HG03354 (cell line): ENCODE measurements at regions not wholly inside any gene's neighbourhood (a gene's known extent, or its start where the extent isn't known, plus 50 kb on each side); places are given as distances from the start of the nearest gene placed in this dataset.
"Not testable (repeated sequence)": the region's sequence is repeated elsewhere in the genome, so short reads cannot be mapped to it uniquely, and the experiment has no call there.

Experiments used
- ATAC-seq: cut with Tn5 transposase; IDR thresholded peaks from one replicate; pipeline ENCODE4 v1.9.1; 2021; ENCODE audit warnings: mild to moderate bottlenecking; ENCODE audit not compliant: unreplicated experiment, poor library complexity, severe bottlenecking

DNA sequence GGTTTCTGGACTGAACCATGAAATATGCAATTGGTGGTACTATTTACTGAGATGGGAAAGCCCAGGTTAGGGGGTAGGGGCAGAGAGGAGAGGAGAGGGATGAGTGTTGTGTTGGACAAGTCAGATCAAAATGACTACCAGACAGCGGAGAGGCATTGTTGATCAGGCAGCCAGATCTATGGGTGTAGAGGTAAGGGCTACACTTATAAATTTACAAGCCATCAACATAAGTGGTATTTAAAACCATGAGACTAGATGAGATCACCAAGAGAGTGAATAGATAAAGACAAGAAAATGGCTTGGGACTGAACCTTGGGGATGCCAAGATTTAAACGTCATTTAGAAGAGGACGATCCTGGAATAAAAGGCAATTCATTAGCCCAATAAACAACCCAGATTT, 123.4 kb downstream of the NXPE2 start:
- no peak for ATAC-seq

DNA sequence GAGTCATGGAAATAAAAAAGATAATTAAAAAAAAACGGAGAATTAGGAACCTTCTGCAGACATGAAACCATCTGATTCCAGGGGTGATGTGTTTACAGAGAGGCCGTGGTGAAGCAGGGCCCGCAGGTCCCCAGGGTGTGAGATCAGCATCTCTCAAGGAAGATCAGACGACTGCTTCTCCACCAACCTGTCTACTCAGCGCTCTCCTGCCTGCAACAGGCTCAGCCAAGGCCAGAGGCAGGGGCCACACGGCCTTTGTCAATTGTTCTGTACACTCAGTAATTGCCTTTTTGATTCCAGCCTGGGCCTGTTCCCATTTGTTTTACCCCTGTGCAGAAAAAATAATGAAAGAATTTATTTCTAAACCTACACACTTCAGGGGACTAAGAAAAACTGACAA, 124.6 kb downstream of the NXPE2 start:
- no peak for ATAC-seq

DNA sequence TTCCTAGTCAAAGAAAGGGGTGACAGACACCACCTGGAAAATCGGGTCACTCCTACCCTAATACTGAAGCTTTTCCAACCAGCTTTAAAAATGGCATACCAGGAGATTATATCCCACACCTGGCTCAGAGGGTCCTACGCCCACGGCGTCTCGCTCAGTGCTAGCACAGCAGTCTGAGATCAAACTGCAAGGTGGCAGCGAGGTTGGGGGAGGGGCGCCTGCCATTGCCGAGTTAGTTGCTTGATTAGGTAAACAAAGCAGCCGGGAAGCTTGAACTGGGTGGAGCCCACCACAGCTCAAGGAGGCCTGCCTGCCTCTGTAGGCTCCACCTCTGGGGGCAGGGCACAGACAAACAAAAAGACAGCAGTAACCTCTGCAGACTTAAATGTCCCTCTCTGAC, 127.1 kb downstream of the NXPE2 start:
- ATAC-seq = not testable (repeated sequence)

DNA sequence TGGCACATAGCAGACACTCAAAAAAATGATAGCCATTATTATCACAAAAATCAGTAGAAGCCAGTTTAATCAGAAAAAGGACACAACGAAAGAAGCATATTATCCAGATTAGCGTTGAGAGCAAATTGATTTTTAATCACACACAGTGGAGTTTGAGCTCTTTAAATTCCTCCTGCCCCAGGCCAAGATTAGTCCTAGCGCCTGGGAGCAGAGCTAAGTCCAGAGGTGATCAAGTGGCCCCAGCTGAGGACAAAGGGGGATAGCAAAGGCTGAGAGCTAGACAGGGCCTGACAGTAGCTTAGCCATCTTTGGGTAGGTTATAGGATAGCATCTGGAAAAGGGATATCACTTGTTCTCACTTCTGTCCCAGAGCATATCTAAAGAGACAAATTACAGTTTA, 133.6 kb downstream of the NXPE2 start:
- ATAC-seq = no peak

DNA sequence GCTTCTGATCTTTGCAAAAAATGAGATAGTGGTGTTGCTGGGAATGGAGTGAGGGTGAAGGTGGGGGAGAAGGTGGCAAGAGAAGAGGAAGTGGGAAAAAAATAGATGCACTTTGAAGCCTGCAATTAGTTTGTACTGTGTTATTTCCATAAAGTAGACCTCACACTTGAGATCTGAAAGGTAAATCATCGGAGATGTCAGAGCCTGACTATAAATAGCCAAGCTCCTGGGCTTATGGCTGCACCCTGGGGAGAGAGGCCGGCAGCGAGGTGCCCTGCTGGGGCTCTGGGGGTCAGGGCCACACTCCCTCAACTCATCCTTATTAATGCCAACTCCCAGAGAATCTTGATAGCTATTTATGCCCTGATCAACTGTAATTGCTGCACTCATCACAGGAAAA, 134.4 kb downstream of the NXPE2 start:
- no peak for ATAC-seq

DNA sequence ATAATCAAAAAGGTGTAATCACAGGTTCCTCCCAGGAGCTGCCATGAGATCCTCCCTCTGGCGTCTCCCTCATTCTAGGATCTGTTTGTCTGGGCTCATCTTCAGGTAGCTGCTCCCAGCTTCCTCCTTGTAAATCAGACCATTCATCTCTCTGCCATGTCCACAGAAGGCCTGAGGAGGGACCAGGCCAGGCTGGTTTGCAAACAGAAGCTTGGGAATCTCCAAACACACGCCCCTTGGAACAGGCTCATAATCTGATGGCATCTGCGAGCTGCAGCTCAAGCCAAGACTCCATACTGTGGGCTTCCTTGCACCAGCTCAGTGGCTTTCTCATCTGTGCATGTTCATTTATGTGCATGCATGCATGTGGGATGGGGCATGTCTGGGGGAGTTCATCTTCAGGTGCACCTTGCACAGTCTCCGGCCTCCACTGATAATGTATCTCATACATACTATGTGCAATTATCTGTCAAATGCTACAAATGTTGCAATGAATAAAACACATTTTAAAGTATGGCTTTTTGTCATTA, 134.9 kb downstream of the NXPE2 start:
- ATAC-seq = no peak

DNA sequence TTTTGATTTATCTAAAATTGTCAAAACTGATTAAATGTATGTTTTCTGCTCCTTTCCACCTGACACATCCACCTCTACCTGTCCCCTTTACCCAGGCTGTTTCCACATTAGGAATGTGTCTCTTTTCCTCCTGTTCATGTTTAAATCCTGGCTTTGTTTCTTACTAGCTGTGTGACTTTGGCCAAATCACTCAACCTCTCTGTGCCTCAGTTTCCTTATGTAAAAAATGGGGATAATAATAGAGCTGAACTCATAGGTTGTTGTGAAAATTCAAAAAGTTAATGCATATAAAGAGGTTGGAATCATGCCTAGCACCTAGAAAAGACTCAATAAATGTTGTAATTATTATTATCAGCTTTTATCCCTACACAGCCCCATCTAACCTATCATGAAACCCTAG, 136.8 kb downstream of the NXPE2 start:
- no peak for ATAC-seq

DNA sequence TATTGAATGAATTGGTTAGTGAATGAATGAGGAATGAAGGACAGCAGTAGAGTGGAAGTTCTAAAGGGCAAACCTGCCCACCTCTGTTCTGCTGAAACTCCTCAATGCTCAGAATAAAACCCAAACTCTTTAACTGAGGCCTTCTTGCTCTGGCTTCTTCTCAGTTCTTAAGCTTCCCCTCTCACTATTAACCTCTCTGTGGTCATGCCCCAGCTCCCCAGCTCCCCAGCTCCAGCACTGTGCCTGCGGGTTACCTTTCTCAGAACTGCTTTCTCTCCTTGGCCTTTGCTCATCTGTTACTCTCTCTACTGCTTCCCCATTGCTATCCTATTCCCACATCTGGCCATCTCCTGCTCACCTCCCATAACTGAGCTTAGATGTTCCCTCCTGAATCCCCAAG, 137.4 kb downstream of the NXPE2 start:
- no peak for ATAC-seq

DNA sequence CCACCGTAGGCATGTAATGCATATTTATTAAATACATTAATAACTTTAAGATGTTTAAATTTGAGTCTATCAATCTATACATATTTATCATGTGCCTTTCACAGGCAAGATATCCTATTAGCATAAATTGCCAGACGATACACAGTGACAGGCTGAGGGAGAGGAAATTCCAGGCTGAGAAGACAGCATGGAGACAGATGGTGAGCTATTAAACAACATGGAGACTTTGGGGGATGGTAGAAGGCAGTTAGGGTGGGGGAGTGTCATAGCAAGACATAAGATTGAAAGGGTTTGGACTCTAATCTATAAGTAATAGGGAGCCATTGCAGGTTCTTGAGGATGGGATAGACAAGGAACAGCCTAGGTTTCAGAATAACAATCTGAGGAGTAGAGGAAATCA, 138.5 kb downstream of the NXPE2 start:
- no peak for ATAC-seq

DNA sequence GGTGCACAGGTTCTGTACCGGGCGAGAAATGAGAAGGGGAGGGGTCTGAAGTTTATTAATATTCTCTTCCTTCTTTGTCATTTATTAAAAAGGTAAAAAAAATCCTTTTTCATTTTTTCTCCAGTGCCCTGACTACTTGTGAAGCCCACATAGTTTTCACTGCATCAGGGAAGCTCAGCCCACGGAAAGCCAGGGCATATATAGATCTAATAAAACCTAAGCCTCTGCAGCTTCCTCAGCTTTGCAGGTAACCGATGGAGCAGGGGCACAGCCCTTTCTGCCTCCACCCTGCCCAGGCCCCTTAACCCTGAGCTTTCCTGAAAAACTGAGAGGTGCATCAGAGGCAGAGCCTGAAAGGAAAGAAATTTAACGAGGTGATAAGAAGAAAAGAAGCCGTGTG, 140.1 kb downstream of the NXPE2 start:
- no peak for ATAC-seq

DNA sequence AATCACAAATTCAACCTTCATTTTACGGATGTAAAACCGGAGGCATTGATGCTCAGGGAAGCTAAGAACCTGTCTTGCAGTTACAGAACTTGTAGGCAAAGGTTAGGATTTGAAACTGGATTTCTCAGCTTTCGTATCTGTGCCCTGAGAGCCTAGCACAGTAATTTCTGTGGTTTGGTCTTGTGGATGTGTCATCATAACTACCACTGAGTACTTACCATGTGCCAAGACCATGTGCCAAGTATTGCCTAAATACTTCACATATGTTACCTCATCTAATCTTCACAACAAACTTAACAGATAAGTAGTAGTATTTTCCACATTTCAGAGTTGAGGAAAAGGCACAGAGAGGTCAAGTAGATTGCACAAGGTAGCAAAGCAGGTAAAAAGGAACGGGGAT, 140.7 kb downstream of the NXPE2 start:
- ATAC-seq = no peak

DNA sequence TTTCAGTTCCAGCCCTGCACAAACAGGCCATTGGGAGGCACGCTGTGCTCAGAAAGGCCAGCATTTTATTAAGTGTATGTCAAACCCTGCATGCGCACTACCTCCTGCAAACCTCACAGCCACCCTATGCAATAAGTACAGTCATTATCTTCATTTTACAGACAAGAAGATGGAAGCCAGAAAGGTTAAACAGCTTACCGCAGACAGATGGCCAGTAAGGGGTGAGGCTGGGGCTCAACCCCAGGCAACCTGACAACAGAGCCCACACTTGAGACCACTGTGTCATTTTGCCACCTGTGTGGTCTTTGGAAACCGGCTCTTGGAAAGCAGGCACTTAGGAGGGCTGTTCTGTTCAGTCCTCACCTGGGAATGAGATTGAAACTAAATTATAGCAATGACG, 142.3 kb downstream of the NXPE2 start:
- no peak for ATAC-seq

DNA sequence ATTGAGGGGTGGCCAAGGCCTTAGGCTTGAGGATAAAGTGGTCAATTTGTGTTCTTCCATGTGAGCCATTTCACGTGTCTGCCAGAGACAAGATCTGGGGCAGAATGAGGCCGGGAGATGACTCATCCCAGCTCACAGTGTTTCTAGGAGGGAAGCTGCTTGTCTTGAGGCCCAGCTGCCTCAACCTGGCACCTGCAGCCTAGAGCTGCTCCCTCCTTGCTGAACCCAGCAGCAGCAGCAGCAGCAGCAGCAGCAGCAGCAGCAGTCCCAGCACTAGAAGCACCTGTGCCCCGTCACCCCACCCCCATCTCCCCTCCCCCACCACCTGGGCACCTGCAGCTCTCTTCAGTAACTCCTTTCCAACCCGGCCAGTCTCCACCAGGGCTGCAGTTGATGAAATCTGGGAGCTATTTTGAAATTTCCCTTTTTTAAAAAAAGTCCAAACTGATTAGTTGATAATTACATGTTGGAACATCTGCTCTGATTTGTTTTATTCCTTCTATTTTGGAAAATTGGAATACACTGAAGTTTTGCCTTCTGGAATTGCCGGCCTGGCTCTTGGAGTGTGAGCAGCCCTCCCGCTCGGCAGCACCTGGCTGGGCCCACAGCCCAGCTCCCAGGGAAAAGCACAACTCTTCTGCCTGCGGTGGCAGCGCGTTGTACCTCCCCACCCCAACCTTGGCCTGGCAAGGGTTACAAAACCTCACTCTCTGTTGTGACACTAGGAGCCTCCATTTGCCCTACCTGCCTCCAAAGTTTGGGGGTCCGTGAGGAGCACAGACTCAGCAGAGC, 143.5 kb downstream of the NXPE2 start:
- no peak for ATAC-seq

DNA sequence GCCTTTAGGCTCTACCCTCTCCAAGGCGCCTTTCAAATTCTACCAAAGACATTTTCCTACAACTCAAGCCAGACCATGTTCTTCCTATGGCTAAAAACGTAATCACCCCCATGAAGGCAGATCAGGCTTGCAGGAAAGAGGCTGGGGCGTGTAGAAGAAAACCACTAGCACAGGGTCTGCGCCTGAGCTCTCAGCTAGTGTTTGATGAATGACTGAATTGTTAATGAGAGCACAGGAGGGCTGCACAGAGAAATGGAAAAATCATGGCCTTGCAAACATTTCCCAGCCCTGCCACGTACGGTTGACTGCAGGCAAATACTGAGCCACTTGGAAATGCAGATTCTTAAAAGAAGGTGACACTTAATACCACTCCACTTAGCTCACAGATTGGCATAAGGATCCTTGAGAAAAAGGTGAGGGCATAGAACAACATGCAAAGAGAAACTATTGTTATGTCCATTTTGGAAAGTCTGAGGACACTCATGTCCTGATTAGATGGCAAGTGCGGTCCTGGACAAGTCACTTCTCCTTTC, 148.6 kb downstream of the NXPE2 start:
- ATAC-seq = no peak

DNA sequence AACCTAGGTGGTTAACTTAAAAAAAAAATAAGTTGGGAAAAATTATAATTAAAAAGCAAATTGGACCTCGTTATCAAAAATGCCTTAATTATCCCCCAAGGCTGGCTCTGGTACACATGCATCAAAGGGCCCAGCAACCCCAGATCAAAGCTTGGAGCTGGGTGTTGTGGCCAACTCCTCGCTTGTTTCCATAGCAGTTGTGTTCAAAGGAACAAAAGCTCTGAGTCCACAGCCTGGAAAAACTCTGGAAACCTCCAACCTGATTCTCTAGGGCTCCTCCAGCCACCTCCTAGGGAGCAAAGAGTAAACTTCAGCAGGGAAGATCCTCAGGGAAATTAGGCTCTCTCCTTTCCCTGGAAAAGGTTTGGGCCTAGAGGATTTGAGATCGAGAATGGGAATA, 149.4 kb downstream of the NXPE2 start:
- ATAC-seq = no peak

DNA sequence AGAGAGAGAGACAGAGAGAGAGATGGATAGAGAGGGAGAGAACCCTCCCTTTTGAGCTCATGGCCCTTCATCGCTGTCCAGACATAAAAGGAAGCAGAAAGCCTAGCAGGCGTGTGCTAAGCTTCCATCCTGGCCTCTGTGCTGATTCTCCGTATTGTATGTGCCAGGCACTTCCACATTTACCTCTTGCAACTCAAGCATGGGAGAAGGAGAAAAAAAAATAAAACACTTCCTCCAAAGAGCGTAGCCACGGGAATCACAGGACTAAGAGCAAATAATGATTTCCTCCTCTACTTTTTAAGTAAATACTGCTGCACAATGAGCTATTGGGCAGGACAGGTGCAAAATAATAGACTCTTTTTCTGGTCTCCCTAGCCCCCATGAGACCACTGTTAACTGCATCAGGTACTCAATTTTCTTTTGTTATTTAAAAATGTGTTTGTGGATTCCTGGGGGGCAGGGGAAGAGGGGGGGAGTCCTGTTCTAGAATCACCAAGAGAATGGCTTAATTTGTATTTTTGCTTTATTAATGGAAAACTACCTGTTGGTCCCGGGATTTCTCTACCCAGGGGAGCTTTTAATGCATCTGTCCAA, 154.3 kb downstream of the NXPE2 start:
- no peak for ATAC-seq

DNA sequence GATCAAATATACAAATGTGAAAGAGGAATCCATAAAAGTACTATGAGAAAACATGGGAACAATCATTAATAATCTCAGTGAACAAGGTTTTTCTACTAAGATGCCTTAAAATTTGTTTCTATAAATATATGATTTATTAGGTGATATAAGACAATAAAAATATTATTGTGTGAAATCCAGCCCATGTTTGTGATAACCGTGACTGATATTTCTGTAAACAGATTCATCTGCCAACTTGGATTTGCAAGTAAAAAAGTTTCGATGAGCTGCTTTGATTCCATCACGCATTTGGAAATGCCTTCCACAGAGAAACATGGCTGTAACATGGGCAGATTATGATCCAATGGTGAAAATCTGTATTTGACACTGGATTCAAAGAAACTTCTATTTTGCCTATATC, 157.8 kb downstream of the NXPE2 start:
- ATAC-seq = no peak

DNA sequence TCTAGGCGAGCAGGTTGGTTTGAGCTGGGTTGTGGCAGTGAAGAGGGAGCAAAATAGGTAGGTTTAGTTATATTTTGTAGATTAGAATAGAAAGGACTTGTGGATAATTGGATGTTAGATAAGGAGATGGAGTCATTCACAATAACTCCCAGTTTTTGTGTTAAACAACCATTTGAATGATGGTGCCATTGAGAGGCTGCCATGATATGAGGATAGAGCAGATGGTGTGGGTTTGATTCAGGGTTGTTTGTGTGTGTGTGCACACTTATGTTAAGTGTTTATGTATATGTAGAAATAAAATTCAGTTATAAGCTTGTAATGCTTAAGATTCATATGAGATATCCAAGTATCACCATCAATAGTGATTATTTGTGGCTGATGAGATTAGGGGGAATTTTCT, 166.6 kb downstream of the NXPE2 start:
- no peak for ATAC-seq

DNA sequence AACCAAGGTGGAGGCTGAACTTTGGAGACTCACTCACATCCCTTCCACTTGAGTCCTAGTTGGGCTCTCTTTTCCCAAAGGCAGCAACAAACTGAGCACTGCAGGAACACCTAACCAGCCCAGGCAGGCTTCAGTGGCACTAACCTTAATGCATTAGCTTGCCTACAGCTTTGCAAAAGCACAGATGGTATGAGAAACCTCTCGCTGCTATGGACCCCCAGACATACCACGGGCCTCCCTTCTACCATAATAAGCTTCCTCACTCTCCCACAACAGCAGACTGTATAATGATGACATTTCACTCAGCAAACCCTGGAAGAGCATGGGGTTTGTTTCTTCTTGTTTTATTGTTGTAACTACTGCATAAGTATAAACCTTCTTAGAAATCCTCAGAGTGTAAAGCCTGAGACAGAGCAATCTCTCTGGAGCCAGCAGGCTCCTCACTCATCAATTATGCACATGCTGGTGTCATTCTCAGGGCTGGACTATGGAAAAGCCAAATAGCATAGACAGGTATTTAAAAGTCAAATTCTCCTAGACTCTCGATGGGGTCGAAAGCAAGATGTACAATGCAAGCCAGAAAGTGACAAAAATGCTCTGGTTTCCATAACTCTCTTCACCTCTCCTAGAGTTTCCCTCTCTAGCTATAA, 167.6 kb downstream of the NXPE2 start:
- ATAC-seq = no peak

DNA sequence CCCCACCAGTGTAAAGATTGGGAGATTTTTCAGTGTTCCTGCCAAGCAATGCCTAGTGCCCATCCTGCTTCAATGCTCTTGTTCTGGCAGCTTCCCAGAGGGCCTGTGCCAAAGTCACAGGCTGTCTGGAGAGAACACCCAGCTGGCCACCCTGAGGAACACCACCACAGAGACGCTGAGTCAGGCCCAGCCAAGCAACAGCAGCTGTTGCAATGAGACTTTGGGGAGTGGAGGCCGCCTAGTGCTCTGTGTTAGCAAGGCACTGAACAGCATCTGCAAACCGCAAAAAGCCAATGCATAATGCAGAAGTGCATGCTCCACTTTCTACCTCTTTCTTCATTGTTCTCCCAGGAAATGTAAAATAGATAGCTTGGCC, 168.1 kb downstream of the NXPE2 start:
- no peak for ATAC-seq
